ENCODE measurements at regions not wholly inside any gene's neighbourhood (a gene's known extent, or its start where the extent isn't known, plus 50 kb on each side); places are given as distances from the start of the nearest gene placed in this dataset.
"Not testable (repeated sequence)": the region's sequence is repeated elsewhere in the genome, so short reads cannot be mapped to it uniquely, and the experiment has no call there.

- DNase-seq: no peak
Observed at GRCh38 chr19:30857388-30857787, 485.2 kb downstream of the ZNF536 start.

- no peak for DNase-seq
Observed at GRCh38 chr19:30856786-30857185, 484.6 kb downstream of the ZNF536 start.

- no peak for DNase-seq
Observed at GRCh38 chr19:30856376-30856775, 484.2 kb downstream of the ZNF536 start.

- DNase-seq: no peak
Observed at GRCh38 chr19:30855442-30855841, 483.3 kb downstream of the ZNF536 start.

GRCh38 chr19:30854661-30855060 lies 482.5 kb downstream of the ZNF536 start:
- DNase-seq: no peak

DNA sequence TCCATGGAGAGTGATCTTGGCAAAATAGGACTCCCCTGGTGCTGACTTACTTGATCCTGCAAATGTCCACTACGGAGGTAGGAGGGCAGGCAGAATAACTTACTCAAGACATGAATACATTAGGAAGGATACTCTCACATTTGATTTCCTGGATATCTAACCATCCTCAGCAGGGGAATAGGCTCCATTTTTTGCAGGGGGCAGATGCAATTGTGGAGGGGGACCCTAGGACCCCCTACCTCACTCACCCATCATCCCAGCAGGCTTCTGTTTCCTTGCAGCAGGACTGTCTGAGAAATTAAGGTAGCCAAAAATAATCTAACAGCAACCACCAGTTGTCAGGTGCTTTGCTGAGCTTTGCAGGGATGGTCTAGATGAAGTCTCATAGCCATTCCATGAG lies 482.0 kb downstream of the ZNF536 start:
- DNase-seq: no peak

- DNase-seq: no peak
Observed at GRCh38 chr19:30853036-30853435, 480.9 kb downstream of the ZNF536 start.

DNA sequence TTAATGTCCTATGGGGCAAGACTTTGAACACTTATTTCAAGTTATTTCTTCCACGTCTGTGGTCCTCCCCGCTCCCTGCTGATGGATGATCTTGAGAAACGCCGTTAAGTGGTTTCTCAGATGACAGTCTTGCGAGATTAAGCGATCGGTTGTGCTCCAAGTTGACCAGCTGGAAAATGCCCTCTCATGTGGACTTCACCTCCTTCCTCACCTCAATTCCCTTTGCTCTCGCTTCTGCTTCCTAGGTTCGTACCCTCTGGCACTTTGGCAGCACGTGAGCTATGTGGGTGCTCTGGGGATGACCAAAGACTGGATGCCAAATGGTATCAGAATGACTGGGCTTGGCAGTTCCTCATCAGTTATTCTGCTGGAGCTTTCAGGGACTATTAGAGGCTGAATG lies 480.0 kb downstream of the ZNF536 start:
- no peak for DNase-seq

DNA sequence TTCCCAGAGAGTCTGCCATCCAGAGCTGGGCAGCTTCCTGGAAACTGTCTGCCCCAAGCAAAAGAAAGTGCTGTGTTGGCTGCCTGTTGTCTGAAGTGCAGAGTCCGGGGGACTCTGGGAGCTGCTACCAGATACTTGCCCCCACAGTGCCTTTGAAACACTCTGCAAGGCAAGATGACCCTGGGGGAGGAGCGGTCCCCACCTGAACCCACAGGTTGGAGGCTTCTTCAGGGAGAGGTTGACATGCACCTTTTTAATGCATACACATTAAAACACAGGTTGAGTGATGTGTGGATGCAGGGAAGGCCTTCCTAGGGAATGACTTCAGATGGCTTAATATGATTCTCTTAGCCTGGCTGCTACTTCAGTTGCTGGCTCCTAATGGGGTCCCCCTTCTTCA lies 479.5 kb downstream of the ZNF536 start:
- DNase-seq: no peak

DNA sequence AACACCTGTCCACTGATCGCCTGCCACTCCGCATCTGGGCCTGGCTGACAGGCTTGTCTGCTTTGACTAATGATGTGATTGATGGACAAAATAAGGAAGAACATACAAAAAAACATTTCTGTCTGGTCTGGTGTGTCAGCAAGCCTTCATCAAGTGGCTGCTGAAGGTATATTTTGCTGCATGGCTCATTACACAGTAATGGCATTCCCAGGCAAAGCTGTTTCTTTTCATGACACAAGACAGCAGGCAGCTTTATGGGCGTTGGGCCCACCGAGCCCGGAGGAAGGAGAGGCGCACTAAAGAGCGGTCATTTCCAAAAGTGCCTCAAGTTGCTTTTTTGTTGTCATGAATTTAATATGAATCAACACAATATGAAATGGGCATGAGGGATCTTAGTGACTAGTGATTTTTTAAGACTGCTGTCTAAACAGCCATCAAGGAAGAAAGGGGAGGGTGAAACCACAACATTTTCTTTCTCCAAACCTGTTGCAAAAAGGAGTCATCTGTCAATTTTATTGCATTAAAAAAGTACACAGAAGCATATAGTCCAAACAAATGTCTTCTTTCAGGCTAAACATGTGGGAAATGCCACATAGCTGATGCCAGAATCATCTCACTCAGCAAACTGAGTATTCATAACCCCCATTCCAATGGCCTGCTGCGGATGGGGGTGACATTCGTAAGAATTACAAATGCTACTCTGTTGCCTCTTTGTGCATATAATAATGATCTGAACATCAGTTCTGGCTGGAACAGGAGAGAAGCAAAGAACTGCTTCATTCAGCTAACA lies 476.6 kb downstream of the ZNF536 start:
- no peak for DNase-seq

DNA sequence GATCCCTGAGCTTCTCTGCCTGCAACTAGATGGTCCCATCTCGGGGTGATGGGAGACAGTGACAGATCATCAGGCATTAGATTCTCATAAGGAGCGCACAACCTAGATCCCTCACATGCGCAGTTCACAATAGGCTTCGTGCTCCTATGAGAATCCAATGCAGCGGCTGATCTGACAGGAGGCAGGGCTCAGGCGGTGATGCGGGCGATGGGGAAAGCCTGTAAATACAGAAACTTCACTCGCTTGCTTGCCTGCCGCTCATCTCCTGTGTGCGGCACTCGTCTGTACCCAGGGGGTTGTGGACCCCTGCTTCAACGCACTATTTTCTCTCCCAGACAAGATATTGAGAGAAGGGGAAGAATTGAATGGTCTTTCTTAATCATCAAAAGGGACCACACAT lies 473.9 kb downstream of the ZNF536 start:
- no peak for DNase-seq

GRCh38 chr19:30842926-30843325 lies 470.7 kb downstream of the ZNF536 start:
- no peak for DNase-seq

DNA sequence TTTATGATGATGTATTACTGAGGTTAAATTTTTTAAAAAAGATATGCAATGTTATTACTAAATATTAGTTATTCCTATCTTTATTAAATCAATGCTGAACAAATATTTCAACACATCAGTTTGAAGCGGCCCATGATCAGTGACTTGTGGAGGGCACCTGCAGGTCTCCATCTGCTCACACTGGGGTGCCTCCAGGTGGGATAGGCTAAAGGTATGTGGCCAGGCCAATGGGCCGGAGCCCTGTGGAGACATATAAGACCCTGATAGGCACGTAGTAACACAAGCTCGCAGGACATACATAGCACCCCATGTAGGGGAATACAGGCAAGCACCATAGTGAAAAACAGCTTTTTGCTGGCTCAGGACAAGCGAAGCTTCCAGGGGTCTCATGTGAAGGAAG lies 469.8 kb downstream of the ZNF536 start:
- no peak for DNase-seq

GRCh38 chr19:30830875-30831274 lies 458.7 kb downstream of the ZNF536 start:
- no peak for DNase-seq

DNA sequence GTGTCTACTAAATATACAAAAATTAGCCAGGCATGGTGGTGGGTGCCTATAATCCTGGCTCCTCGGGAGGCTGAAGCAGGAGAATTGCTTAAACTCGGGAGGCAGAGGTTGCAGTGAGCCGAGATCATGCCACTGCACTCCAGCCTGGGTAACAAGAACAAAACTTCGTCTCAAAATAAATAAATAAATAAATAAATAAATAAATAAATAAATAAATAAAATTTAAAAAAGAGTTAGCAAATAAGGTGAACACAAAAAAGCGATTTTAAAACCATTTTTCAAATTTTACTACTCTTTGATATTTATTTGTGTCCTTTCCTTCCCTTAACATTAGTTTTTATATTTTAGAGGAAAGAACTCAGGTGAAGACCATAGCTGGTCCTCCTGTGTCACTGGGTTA lies 453.3 kb downstream of the ZNF536 start:
- DNase-seq: not testable (repeated sequence)

DNA sequence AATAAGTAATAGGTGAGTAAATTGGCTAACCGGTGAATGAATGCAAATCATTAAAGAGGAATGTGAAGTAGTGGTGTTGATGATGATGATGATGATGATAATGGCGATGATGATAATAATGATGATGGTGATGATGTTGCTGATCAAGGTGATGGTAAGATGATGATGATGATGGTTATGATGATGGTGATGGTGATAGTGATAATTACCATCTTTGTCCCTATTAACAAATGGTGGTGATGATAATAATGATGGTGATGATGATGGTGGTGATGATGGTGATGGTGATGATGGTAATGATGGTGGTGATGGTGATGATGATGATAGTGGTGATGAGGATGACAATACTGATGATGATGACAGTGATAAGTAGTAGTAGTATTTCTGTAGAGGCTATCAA lies 452.6 kb downstream of the ZNF536 start:
- no peak for DNase-seq

DNA sequence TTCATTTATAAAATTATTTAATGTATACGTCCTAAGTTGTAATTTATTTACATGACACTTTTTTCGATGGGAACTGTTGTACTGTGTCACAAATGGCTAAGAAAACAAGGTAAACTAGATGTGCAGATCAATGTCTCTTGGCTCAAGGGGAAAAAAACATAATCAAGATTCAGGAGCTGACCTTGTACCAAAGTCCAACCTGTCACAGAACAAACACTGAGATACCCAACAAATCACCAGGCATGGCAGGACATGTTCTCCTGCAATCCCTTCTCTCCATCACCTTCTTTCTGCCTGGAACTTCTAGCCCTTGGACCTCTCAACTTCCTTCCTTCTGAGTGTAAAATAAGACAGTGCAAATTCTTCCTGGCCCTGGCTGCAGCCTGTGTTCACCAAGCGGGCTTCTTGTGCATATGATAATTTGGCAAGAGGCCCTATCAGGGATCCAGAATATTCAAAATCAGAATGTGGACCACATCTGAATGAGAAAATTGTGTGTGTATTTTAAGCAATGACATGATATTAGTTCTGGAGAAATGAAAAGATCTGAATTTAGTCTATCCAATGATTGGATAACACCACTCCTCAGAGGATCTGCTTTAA lies 445.9 kb downstream of the ZNF536 start:
- DNase-seq: no peak

DNA sequence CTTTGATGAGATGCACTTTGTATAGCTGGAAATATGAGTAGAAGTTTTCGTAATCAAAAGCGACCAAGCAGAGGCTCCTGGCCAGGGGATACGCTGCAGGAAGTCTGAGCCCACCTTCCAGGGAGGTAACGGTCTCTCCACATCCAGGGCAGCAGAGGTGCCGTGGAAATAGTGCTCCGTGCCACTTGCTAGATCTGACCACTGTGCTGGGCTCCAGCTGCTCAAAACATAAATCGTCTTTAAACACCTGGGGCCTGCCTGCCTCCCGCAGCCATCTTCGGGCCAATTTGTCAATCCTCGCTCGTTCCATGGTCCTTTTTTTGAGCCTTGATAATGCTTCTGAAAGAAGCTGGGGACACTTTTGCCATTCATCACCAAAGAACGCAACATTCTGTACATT lies 445.0 kb downstream of the ZNF536 start:
- DNase-seq: no peak

GRCh38 chr19:30815889-30816580 lies 443.9 kb downstream of the ZNF536 start:
- DNase-seq: no peak

- DNase-seq: no peak
Observed at GRCh38 chr19:30812099-30812678, 440.0 kb downstream of the ZNF536 start.

DNA sequence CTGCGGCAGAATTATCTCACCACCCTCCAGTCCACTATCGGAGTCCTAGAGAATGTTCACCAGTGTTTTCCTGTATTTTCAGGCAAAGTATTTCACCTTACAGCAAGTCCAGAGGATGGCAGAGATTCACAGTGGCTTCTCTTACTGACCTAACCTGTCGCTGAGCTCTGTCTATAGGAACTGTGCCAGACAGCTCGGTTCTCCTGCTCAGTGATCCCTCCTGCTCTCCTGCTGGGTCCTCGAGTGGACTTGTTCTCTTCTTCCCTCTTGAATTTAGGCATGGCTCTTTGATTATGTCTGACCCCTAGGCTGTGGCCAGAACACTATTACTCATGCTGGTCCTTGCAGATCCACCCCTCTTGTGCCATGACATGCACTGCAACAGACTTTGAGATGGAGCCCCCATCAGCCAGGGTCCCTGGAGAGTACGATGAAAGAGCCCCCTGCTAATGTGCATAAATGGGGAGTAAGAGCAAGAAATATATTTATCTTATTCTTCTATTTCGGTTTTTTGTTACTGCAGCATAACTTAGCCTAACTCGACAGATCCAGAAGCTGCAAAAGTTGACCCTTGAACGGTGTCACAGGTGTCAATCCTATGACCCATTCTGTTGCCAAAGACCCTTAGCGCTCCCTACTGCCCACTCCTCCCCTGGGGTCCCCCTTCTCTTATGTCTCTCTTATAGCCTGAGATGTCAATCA lies 439.4 kb downstream of the ZNF536 start:
- DNase-seq: no peak

GRCh38 chr19:30810726-30811125 lies 438.5 kb downstream of the ZNF536 start:
- DNase-seq: no peak

- no peak for DNase-seq
Observed at GRCh38 chr19:30807278-30807677, 435.1 kb downstream of the ZNF536 start.
